K562 (cell line): ENCODE measurements at regions not wholly inside any gene's neighbourhood (a gene's known extent, or its start where the extent isn't known, plus 50 kb on each side); places are given as distances from the start of the nearest gene placed in this dataset.

Source experiments
- CXXC5 ChIP-seq: fragments of 250-450 bp; sonication (Bioruptor Pico); IDR thresholded peaks from 2 replicates; pipeline ENCODE4 v1.8.0; 2022; ENCODE audit warnings: inconsistent platforms, mild to moderate bottlenecking, moderate library complexity
- SIX5 ChIP-seq, 2 experiments: IDR thresholded peaks; 2 replicates each; pipeline ENCODE4 v1.6.1; 2011; ENCODE audit warnings: low read length in 2 of 2, borderline replicate concordance in 1 of 2, low read depth in 1 of 2, mild to moderate bottlenecking in 1 of 2, moderate library complexity in 1 of 2; ENCODE audit not compliant: insufficient read depth in 1 of 2
- ZFX ChIP-seq: sonication (generic); formaldehyde crosslinking; IDR thresholded peaks from 2 replicates; pipeline ENCODE4 v1.8.0; 2022; ENCODE audit warnings: mild to moderate bottlenecking, missing genetic modification reagents, moderate library complexity
- ZNF436 ChIP-seq: fragments of 250-450, 450-650 bp; sonication (Bioruptor Pico); formaldehyde crosslinking; IDR thresholded peaks from 2 replicates; pipeline ENCODE4 v1.7.0; 2020; ENCODE audit warnings: mild to moderate bottlenecking
- ZNF444 ChIP-seq: fragments of 250-450 bp; sonication (Bioruptor Pico); IDR thresholded peaks from 2 replicates; pipeline ENCODE4 v1.4.0; 2020; ENCODE audit warnings: mild to moderate bottlenecking, moderate library complexity
- TF ChIP-seq, protein P1 (sequence below): fragments of 450-650 bp; IDR thresholded peaks from 2 replicates; pipeline ENCODE4 v1.6.1; 2016; ENCODE audit warnings: mild to moderate bottlenecking, moderate library complexity
- TF ChIP-seq, protein P2 (sequence below): sonication (generic); formaldehyde crosslinking; IDR thresholded peaks from 2 replicates; pipeline ENCODE4 v1.8.0; 2022; ENCODE audit warnings: mild to moderate bottlenecking, low read depth, missing genetic modification reagents
- TF ChIP-seq, protein P3 (sequence below): fragments of 450-650 bp; conservative IDR thresholded peaks from 2 replicates; pipeline ENCODE4 v1.6.1; 2016; ENCODE audit warnings: missing genetic modification characterization, low read depth, mild to moderate bottlenecking, missing compliant biosample characterization, moderate library complexity
- TF ChIP-seq, protein P4 (sequence below): fragments of 250-450 bp; sonication (Bioruptor Pico); IDR thresholded peaks from 2 replicates; pipeline ENCODE4 v1.5.1; 2021; ENCODE audit warnings: mild to moderate bottlenecking
- TF ChIP-seq, protein P5 (sequence below): fragments of 250-450 bp; sonication (Bioruptor Pico); IDR thresholded peaks from 2 replicates; pipeline ENCODE4 v1.9.0; 2021; ENCODE audit warnings: mild to moderate bottlenecking, inconsistent platforms

DNA sequence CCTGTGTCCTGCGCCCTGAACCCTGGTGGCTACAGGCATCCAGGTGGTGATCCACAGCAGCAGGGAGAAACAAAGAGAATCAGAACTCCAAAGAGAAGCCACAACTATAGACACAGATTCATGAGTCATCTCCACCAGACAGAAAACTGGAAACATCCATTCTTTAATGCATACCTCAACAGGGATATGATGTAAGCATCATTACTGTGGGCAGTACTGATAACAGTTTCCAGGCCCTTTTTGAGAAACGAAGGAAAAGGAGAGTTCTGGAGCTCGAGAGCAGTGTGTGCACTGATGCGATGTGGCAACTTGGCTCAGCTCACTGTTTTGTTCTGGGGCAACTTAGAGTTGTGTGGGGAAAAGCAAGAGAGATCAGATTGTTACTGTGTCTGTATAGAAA is 215.6 kb upstream of the ADAMTS16 start (continued):
- TF ChIP-seq, protein P1, sequence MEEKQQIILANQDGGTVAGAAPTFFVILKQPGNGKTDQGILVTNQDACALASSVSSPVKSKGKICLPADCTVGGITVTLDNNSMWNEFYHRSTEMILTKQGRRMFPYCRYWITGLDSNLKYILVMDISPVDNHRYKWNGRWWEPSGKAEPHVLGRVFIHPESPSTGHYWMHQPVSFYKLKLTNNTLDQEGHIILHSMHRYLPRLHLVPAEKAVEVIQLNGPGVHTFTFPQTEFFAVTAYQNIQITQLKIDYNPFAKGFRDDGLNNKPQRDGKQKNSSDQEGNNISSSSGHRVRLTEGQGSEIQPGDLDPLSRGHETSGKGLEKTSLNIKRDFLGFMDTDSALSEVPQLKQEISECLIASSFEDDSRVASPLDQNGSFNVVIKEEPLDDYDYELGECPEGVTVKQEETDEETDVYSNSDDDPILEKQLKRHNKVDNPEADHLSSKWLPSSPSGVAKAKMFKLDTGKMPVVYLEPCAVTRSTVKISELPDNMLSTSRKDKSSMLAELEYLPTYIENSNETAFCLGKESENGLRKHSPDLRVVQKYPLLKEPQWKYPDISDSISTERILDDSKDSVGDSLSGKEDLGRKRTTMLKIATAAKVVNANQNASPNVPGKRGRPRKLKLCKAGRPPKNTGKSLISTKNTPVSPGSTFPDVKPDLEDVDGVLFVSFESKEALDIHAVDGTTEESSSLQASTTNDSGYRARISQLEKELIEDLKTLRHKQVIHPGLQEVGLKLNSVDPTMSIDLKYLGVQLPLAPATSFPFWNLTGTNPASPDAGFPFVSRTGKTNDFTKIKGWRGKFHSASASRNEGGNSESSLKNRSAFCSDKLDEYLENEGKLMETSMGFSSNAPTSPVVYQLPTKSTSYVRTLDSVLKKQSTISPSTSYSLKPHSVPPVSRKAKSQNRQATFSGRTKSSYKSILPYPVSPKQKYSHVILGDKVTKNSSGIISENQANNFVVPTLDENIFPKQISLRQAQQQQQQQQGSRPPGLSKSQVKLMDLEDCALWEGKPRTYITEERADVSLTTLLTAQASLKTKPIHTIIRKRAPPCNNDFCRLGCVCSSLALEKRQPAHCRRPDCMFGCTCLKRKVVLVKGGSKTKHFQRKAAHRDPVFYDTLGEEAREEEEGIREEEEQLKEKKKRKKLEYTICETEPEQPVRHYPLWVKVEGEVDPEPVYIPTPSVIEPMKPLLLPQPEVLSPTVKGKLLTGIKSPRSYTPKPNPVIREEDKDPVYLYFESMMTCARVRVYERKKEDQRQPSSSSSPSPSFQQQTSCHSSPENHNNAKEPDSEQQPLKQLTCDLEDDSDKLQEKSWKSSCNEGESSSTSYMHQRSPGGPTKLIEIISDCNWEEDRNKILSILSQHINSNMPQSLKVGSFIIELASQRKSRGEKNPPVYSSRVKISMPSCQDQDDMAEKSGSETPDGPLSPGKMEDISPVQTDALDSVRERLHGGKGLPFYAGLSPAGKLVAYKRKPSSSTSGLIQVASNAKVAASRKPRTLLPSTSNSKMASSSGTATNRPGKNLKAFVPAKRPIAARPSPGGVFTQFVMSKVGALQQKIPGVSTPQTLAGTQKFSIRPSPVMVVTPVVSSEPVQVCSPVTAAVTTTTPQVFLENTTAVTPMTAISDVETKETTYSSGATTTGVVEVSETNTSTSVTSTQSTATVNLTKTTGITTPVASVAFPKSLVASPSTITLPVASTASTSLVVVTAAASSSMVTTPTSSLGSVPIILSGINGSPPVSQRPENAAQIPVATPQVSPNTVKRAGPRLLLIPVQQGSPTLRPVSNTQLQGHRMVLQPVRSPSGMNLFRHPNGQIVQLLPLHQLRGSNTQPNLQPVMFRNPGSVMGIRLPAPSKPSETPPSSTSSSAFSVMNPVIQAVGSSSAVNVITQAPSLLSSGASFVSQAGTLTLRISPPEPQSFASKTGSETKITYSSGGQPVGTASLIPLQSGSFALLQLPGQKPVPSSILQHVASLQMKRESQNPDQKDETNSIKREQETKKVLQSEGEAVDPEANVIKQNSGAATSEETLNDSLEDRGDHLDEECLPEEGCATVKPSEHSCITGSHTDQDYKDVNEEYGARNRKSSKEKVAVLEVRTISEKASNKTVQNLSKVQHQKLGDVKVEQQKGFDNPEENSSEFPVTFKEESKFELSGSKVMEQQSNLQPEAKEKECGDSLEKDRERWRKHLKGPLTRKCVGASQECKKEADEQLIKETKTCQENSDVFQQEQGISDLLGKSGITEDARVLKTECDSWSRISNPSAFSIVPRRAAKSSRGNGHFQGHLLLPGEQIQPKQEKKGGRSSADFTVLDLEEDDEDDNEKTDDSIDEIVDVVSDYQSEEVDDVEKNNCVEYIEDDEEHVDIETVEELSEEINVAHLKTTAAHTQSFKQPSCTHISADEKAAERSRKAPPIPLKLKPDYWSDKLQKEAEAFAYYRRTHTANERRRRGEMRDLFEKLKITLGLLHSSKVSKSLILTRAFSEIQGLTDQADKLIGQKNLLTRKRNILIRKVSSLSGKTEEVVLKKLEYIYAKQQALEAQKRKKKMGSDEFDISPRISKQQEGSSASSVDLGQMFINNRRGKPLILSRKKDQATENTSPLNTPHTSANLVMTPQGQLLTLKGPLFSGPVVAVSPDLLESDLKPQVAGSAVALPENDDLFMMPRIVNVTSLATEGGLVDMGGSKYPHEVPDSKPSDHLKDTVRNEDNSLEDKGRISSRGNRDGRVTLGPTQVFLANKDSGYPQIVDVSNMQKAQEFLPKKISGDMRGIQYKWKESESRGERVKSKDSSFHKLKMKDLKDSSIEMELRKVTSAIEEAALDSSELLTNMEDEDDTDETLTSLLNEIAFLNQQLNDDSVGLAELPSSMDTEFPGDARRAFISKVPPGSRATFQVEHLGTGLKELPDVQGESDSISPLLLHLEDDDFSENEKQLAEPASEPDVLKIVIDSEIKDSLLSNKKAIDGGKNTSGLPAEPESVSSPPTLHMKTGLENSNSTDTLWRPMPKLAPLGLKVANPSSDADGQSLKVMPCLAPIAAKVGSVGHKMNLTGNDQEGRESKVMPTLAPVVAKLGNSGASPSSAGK: no peak
- TF ChIP-seq, protein P2, sequence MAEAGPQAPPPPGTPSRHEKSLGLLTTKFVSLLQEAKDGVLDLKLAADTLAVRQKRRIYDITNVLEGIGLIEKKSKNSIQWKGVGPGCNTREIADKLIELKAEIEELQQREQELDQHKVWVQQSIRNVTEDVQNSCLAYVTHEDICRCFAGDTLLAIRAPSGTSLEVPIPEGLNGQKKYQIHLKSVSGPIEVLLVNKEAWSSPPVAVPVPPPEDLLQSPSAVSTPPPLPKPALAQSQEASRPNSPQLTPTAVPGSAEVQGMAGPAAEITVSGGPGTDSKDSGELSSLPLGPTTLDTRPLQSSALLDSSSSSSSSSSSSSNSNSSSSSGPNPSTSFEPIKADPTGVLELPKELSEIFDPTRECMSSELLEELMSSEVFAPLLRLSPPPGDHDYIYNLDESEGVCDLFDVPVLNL (CRISPR knock-in tag): no peak
- TF ChIP-seq, protein P3, sequence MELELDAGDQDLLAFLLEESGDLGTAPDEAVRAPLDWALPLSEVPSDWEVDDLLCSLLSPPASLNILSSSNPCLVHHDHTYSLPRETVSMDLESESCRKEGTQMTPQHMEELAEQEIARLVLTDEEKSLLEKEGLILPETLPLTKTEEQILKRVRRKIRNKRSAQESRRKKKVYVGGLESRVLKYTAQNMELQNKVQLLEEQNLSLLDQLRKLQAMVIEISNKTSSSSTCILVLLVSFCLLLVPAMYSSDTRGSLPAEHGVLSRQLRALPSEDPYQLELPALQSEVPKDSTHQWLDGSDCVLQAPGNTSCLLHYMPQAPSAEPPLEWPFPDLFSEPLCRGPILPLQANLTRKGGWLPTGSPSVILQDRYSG: no peak
- TF ChIP-seq CXXC5: no peak
- TF ChIP-seq ZFX: no peak
- no peak for TF ChIP-seq ZNF444
- no peak for TF ChIP-seq SIX5 (IDR thresholded peaks at IDR 0.05; ENCODE audit: borderline replicate concordance in 1 of 2, insufficient read depth in 1 of 2, low read depth in 1 of 2, low read length in 2 of 2)
- TF ChIP-seq, protein P4, sequence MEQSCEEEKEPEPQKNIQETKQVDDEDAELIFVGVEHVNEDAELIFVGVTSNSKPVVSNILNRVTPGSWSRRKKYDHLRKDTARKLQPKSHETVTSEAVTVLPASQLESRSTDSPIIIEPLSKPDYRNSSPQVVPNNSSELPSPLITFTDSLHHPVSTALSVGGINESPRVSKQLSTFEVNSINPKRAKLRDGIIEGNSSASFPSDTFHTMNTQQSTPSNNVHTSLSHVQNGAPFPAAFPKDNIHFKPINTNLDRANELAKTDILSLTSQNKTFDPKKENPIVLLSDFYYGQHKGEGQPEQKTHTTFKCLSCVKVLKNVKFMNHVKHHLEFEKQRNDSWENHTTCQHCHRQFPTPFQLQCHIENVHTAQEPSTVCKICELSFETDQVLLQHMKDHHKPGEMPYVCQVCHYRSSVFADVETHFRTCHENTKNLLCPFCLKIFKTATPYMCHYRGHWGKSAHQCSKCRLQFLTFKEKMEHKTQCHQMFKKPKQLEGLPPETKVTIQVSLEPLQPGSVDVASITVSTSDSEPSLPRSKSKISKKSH (CRISPR knock-in tag): no peak
- TF ChIP-seq, protein P5, sequence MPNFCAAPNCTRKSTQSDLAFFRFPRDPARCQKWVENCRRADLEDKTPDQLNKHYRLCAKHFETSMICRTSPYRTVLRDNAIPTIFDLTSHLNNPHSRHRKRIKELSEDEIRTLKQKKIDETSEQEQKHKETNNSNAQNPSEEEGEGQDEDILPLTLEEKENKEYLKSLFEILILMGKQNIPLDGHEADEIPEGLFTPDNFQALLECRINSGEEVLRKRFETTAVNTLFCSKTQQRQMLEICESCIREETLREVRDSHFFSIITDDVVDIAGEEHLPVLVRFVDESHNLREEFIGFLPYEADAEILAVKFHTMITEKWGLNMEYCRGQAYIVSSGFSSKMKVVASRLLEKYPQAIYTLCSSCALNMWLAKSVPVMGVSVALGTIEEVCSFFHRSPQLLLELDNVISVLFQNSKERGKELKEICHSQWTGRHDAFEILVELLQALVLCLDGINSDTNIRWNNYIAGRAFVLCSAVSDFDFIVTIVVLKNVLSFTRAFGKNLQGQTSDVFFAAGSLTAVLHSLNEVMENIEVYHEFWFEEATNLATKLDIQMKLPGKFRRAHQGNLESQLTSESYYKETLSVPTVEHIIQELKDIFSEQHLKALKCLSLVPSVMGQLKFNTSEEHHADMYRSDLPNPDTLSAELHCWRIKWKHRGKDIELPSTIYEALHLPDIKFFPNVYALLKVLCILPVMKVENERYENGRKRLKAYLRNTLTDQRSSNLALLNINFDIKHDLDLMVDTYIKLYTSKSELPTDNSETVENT (CRISPR knock-in tag): no peak
- TF ChIP-seq ZNF436 (CRISPR knock-in tag): no peak
